Lung microvascular endothelial cell (primary cell): ENCODE measurements at regions not wholly inside any gene's neighbourhood (a gene's known extent, or its start where the extent isn't known, plus 50 kb on each side); places are given as distances from the start of the nearest gene placed in this dataset.
"Not testable (repeated sequence)": the region's sequence is repeated elsewhere in the genome, so short reads cannot be mapped to it uniquely, and the experiment has no call there.

Source experiments
- DNase-seq, 2 donors: peaks; one replicate each; pipeline versions ENCODE4 v3.0.0 to v3.0.0-alpha.2; 2010; ENCODE audit warnings: low read depth in 2 of 2

- DNase-seq, result no peak
Measured at GRCh38 chr10:6817770-6818169, 237.7 kb upstream of the PRKCQ start.

GRCh38 chr10:6815346-6815745, 235.3 kb upstream of the PRKCQ start:
- DNase-seq, result no peak

- no peak for DNase-seq
Measured at GRCh38 chr10:6813856-6814255, 233.8 kb upstream of the PRKCQ start.

- DNase-seq, result no peak
Measured at GRCh38 chr10:6813306-6813705, 233.2 kb upstream of the PRKCQ start.

- DNase-seq, result no peak
Measured at GRCh38 chr10:6811153-6811552, 231.1 kb upstream of the PRKCQ start.

GRCh38 chr10:6803427-6803783, 223.3 kb upstream of the PRKCQ start:
- no peak for DNase-seq

DNA sequence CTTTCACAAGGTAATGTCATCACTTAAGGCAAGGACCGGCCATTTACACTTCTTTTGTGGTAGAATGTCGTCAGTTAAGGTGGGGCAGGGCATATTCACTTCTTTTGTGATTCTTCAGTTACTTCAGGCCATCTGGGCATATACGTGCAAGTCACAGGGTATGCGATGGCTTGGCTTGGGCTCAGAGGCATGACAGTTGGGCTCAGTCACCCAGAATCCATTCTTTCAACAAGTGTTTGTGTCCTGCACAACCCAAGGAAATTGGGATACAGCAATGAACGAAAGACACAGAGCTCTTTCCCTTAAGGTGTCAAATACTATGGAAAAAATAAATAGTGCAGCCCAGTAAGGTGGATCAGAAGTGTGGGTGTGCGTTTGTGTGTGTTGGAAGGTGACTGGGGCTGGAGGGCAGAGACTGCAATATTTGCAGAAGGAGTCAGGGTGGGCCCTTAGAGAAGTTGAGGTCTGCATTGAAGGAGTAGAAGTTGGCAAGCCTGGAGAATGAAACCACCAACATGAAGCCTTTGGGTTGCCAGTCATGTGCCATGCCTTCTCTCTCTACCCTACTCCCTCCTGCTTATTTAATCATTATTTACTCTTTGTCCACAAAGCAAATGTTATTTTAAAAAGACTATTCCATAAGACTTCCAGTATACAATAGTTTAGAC, 222.8 kb upstream of the PRKCQ start:
- no peak for DNase-seq

DNA sequence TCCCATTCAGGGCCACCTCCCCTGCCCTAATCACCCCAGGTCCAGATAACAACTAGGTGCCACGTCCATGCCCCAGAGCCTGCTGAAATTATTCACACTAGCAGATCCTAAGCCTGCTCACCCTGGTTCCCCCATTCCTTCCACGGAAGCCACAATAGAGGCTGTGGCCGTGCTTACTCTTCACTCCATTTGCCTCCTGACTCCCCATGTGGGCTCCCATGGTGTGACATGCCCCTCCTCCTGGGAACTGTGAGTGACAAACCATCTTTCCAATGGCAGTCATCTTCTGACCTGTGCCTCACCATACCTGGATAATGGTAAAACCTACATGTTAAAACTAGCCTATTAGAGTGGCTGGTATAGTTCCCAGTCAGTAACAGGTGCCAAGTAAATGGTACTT, 216.2 kb upstream of the PRKCQ start:
- no peak for DNase-seq

- DNase-seq, result no peak
Measured at GRCh38 chr10:6795541-6795940, 215.5 kb upstream of the PRKCQ start.

GRCh38 chr10:6794841-6795240, 214.8 kb upstream of the PRKCQ start:
- DNase-seq, result not testable (repeated sequence)

DNA sequence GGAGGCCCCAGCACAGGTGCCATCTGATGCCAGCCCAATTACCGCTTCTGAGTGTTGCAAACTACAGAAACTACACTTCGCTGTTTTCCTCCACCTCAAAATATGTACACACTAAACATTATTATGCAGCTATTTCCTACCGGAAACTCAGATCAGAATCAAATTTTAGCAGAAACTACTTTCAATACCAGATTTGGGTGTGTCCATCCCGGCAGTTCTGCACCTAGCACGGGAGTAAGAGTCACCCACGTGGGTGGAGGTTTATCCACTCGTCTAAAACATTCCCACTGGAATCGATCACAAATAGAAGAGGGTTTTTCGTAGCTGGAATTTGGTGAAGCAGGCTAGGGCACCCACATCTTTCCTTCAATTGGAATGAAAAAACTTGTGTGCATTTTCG, 214.4 kb upstream of the PRKCQ start:
- no peak for DNase-seq

DNA sequence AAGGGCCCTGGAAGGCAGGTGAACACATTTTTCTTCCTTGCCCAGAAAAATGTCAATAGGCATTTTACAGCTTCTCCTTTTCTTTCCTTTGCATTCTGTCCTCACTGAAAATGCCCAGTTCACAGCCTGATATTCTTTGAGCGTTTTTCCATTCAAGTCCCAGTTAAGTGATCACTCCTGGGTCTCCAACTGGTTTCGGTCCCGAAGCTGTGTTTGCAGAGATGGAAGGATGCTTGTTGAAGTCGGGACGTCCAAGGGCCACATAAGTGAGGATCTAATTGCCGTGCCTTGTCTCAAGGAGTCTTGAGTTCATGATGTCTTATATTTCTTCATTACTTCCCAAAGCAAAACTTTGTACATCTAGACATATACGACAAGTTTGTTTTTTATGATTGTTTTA, 208.7 kb upstream of the PRKCQ start:
- no peak for DNase-seq

DNA sequence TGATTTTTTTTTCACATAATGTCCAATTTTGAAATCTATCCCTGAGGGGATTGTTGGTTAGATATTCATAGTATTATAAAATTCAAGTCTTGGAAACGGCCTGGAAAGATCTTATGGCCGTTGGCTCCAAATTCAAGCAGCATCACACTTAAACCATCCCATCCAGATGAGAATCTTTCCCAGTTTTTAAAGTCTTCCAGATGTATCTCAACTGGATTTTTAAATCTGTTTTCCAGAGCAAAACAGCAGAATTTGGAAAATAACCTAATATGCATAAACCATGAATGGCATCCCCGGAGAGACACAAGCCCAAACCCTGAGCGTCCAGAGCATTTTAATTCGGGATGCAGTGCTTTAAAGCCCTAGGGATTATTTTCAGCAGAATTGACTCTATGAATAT, 208.2 kb upstream of the PRKCQ start:
- DNase-seq, result no peak

DNA sequence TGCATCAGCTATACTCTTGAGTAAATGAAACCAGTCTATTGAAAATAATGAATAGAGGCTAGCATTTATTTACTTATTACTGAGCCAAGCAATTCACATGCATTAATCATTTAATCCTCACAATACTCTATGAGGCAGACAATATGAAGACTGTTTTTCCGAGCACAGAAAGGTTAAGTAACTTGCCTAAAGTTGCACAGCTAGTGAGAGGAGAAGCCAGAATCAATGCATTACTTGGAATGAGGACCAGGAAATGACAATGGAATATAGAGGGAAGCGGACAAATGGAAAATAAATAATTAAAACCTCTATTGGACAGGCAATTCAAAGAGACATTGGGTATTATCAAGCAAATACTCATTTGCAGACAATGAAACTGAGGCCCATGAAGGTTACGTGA, 207.6 kb upstream of the PRKCQ start:
- no peak for DNase-seq

DNA sequence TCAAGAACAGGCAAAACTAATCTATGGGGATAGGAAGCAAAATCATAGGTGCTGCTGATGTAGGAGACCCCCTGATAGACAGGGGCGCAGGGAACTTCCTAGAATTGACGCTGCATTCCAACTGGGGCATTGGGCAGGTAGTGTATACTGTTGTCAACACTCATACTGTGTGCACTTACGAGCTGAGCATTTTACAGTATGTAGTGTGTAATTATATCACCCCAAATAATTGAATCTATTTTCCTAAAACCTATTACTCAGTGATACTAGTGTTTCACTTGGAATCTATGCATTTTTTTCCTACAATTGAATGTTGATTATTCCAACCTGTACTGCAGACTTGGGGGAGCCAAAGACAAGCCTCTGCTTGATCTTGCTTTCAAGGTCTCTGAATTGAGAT, 207.0 kb upstream of the PRKCQ start:
- DNase-seq, result no peak

DNA sequence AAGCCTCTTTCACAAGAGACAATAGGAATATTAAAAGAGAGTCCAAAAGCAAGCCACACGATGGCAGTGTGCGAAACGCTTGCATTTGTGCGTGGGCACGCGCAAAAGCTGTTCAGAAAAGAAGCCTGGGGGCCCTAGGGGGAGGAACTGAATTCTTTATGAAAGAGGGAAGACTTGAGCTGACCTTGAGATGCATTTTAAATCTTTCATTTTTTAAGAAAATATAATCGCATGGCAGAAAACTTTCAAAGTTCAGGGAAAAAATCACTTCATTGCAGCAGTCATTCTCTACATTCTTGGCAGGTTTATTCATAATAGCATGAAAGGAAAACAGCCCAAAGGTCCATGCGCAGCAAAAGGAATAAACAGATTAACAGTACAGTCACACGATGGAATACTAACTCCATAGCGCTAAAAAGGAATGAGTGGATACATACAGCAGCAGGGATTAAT, 206.5 kb upstream of the PRKCQ start:
- DNase-seq, result no peak

GRCh38 chr10:6784429-6784828, 204.4 kb upstream of the PRKCQ start:
- DNase-seq, result not testable (repeated sequence)

DNA sequence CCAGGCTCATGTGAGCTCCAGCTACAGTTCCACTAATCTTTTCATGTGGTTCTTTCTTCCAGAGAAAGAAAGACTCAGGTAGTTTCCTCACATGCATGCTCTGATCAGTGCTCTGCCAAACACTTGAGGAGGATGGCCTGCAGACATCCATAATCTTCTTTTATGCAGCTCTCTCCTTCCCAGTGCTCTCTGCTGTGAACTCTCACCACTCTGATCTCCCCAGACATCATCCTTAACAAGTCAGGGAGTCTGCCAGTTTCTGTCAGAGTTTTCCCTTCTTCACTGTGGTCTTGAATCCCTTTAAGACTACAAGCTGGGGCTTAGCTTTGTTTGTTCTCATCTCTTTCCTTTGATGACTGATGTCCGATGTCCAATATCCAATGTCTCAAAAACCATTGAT, 203.4 kb upstream of the PRKCQ start:
- DNase-seq, result no peak

DNA sequence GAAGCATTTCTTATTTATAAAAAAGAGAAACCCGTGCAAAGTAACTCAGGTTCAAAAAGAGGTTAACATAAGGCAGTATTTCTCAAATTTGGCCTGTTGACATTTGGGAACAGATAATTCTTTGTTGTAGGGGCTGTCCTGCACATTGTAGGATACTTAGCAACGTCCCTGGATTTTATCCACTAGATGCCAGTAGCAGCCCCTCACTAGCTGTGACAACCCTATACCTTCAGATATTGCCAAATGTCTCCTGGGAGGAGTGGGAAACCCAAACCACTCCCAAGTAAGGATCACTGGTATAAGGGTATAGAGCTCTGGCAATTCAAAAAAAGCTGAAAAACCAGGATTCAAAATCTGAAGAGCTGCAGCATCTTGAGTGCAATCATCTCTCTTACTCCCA, 202.3 kb upstream of the PRKCQ start:
- no peak for DNase-seq

GRCh38 chr10:6781133-6781770, 201.2 kb upstream of the PRKCQ start:
- DNase-seq, result no peak

DNA sequence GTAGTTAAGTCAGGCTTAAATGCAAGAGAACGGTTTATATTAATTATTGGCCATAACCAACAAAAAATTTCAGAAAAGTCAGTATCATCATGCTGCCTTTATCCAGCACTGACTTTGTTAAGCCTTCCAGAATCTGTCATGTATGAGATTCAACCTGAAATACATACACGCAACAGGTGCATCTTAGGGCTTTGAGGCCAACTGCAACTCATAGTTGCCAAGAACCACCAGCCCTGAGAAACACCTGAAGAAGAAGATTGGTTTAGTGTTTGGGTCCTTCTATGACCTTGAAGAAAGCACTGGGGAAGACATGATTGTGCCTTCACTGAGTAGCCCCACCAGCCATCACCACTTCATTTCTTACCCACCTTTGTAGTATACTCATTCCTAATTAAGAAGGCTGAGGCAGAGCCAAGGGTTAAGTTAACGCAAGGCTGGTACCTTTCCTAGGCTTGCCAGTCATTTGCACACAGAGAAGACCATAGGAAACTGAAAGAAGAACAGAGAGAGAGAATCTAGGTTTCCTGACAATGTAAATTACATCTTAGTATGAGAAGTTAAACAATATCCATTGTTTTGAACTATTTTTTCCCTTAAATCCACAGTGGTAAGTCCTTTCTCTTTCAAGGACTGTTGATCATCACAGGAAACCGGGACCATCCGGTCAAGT, 200.1 kb upstream of the PRKCQ start:
- DNase-seq, result no peak

- DNase-seq, result no peak
Measured at GRCh38 chr10:6778992-6779701, 199.1 kb upstream of the PRKCQ start.
